Epithelial cell of esophagus (primary cell): ENCODE measurements at regions not wholly inside any gene's neighbourhood (a gene's known extent, or its start where the extent isn't known, plus 50 kb on each side); places are given as distances from the start of the nearest gene placed in this dataset.
A peak's percentile ranks its signal among the peaks of the same experiment; 100 is the strongest.

Experiments
- DNase-seq: peaks from one replicate; pipeline ENCODE4 v3.0.0; 2010; ENCODE audit warnings: low read depth
- H3K4me3 ChIP-seq: 2 replicates; pipeline ENCODE4 v1.5.1; 2011; ENCODE audit warnings: mild to moderate bottlenecking, low read length, control low read depth
- CTCF ChIP-seq: IDR thresholded peaks from 2 replicates; pipeline ENCODE4 v1.5.1; 2011; ENCODE audit warnings: low read depth, mild to moderate bottlenecking, low read length, control low read depth, inconsistent platforms; ENCODE audit not compliant: insufficient read depth; ENCODE audit errors: missing control alignments

- DNase-seq: peak; percentile 65
Measured at GRCh38 chr7:42479816-42480633, 243.0 kb upstream of the GLI3 start.

GRCh38 chr7:42479452-42479815 lies 242.4 kb upstream of the GLI3 start:
- no peak for DNase-seq
- H3K4me3 ChIP-seq: no peak overlapping the region
- no peak for TF ChIP-seq CTCF

More at GRCh38 chr7:42479816-42480633, 243.0 kb upstream of the GLI3 start:
- H3K4me3 ChIP-seq: no peak overlapping the region
- TF ChIP-seq CTCF: no peak

GRCh38 chr7:42478717-42479116 lies 241.7 kb upstream of the GLI3 start:
- H3K4me3 ChIP-seq: no peak overlapping the region
- no peak for DNase-seq
- TF ChIP-seq CTCF: no peak

GRCh38 chr7:42476255-42476654 lies 239.2 kb upstream of the GLI3 start:
- no peak for TF ChIP-seq CTCF
- no peak overlapping the region for H3K4me3 ChIP-seq
- DNase-seq: peak; percentile 69

- TF ChIP-seq CTCF: no peak
- H3K4me3 ChIP-seq: no peak overlapping the region
Measured at GRCh38 chr7:42475082-42475481, 238.1 kb upstream of the GLI3 start.

GRCh38 chr7:42473099-42473498 lies 236.1 kb upstream of the GLI3 start:
- no peak for TF ChIP-seq CTCF
- DNase-seq: no peak
- H3K4me3 ChIP-seq: no peak overlapping the region

More at GRCh38 chr7:42475082-42475481, 238.1 kb upstream of the GLI3 start:
- no peak for DNase-seq

- no peak for TF ChIP-seq CTCF
- peak; percentile 66 for DNase-seq
Measured at GRCh38 chr7:42471573-42472174, 234.7 kb upstream of the GLI3 start.

More at GRCh38 chr7:42471573-42472174, 234.7 kb upstream of the GLI3 start:
- no peak overlapping the region for H3K4me3 ChIP-seq
